ENCODE measurements at regions not wholly inside any gene's neighbourhood (a gene's known extent, or its start where the extent isn't known, plus 50 kb on each side); places are given as distances from the start of the nearest gene placed in this dataset.

DNA sequence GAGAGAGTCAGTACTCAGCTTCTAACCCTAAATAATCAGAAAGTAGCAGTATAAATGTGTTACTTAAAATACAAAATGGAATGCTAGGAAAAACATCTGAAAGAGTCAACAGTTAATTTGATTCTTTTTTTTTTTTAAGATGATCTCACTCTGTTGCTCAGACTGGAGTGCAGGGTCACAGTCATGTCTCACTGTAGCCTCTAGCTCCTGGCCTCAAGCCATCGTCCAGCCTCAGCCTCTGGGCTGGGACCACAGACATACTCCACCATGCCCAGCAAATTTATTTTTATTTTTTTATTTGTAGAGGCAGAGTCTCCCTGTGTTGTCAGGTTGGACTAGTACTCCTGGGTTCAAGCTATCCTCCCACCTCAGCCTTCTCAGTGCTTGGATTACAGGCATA lies 424.9 kb downstream of the IRX2 start:
- DNase-seq = no peak

DNA sequence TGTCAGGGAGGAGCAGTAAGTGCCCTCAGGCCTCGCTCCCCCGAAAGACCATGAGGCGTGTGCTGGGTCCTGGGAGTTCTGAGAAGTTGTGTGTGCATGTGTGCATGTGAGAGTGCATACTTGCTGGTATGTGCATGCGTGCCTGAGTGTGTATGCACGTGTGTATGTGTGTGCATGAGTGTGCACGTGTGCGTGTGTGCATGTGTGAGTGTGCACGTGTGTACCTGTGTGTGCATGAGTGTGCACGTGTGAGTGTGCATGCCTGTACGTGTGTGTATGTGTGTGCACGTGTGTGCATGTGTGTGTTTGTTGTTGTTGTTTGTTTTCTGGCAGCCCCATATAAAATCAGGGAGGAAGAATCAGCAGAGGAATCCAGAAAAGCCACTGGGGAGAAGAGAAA lies 426.7 kb downstream of the IRX2 start:
- no peak for DNase-seq

DNA sequence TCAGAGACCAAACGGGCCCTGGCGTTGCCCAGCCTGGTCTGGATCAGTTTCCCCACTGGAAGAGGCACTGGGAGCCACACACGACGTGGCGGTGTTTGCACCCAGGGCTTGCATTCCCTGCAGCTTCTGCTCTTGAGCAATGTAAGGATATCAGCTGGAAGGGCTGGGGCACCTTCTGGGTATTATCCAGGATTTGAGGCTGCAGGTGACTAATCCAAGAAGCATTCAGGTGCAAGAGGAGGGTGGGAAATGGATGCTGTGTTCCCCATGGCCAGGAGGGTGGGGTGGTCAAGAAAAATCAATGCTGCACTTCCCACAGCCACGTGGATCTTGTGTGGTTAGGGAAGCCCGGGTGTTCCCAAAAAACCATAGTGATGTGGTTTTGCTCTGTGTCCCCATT lies 430.9 kb downstream of the IRX2 start:
- DNase-seq = no peak

GRCh38 chr5:2317540-2317939 lies 433.9 kb downstream of the IRX2 start:
- no peak for DNase-seq

GRCh38 chr5:2311851-2312250 lies 429.1 kb upstream of the IRX4 start:
- peak; percentile 12 for DNase-seq

DNA sequence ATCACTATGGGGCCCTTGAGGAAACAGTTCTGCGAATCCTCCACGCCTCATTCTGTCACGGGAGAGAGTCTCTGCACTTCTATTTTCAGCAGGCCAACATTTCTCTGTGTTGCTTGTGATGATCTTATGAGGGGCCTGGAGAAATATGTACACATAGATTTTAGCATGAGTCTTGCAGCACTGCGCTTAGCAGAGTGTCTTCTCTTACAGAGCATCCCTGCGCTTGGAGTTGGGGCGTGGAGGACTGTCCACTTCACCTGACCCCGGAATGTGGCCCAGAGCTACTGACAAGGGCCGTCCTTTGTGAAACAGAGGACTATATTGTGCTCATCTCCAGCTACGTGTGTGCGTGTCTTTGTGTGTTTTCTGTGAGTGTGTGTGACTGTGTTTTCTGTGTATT lies 428.2 kb upstream of the IRX4 start:
- peak; percentile 25 for DNase-seq

- peak; percentile 33 for DNase-seq
Observed at GRCh38 chr5:2307631-2308030, 424.9 kb upstream of the IRX4 start.

DNA sequence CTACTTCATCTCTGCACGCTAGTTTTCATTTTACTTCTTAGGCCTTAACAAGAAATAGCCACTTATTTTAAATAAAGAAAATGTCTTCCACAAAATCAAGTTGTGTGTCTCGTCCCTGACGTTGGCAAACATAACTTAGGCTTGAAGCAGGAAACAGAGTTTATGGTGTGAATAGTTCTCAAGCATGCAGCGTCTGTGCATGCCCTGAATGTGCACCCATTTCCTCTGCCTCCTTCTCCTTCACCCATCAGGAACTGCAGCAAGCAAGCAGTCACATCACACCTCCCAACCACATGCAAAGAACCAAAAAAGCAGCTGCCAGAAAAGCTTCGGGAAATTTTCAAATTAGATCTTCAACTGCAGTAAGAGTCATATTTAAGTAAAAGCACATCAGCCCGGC lies 424.0 kb upstream of the IRX4 start:
- DNase-seq = peak; percentile 12

- DNase-seq = peak; percentile 30
Observed at GRCh38 chr5:2303431-2304100, 420.8 kb upstream of the IRX4 start.

- DNase-seq = no peak
Observed at GRCh38 chr5:2302169-2302568, 419.4 kb upstream of the IRX4 start.

DNA sequence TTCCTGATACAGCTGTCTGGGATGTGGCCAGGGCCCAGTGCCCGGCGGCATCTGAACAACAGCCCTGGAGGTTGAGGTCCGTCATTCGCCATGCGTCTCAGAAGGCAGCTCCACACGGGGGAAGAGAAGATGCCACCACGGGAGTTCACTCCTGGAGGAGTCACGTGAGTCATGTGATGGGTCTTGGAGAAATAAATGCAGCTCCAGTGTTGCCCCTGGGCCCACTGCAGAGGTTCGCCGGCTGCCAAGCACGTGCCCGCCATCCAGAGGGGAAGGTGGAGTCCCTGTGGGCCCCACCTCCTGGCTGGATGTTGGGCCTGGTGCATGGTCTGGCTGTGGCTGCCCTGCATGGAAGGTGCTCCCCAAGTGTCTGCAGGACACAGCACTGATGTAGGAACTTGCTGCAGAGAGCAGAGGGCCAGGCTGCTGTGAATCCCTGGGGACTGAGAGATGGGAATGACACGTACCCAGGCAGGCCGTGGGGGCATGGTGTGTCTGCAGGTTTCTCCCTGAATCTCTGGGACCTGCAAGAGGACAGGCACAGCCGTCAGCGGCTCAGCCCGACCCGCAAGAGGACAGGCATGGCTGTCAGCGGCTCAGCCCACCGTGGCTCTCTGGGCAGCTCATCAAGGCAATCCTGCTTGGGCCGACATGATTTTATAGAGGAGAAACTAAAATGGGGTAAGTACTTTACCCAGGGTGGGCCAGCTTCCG lies 418.3 kb upstream of the IRX4 start:
- no peak for DNase-seq

- DNase-seq = no peak
Observed at GRCh38 chr5:2300421-2300820, 417.7 kb upstream of the IRX4 start.

- DNase-seq = no peak
Observed at GRCh38 chr5:2299388-2300220, 416.9 kb upstream of the IRX4 start.

DNA sequence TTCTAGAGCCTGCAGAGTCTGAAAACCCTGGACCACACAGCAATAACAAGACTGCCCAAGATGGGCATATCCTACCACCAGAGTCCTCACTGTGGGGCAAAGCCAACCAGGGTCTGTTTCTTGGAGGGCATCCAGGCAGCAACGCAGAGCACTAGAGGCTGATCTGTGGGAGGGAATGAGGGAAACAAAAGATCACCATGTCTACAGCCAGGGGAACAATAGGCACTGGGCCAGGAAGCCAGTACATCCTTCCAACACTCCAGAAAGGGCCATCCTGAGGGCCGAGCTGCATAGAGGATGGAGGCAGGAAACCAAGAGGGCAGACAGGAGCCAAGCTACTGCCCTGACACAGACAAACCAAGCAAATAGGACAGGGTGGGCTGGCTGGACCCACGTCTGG lies 416.1 kb upstream of the IRX4 start:
- DNase-seq = no peak

DNA sequence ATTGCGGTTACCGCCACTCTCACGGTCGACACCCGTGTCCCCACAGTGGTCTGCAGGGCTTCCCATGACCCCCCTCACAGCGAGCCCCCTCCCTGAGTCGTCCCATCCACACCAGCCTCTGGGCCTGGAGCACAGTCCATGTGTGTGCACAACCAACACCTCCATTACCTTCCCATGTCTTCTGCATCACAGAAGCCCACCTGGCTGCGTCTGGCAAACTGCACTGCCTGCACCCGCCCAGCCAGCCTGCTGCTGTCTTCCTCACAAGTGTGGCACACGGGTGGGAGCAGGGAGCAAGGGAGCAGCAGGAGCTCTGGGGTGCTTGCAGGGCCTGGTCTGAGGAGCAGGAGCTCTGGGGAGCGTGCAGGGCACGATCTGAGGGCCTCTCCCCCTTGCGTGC lies 415.3 kb upstream of the IRX4 start:
- no peak for DNase-seq

DNA sequence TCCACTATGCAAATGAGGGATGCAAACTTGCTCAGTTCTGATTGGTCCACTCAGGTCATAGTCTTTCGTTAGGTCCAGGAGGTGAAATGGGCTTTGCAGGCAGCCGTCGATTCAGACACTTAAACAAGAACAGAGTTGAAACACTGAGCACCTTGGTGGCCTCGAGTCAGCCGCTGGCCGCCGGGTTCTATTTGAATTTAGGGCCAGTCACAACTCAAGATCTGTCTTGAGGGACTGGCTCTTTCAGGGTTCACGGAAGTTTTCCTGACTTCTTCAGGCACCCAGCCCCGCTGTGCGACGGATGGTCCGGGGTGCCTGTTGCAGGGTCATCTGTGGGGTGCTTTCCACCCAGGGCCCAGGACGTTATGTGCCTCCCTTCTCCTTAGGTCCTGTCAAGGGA lies 412.8 kb upstream of the IRX4 start:
- DNase-seq = no peak

GRCh38 chr5:2293906-2294305 lies 411.2 kb upstream of the IRX4 start:
- no peak for DNase-seq

GRCh38 chr5:2291146-2291840 lies 408.6 kb upstream of the IRX4 start:
- no peak for DNase-seq

DNA sequence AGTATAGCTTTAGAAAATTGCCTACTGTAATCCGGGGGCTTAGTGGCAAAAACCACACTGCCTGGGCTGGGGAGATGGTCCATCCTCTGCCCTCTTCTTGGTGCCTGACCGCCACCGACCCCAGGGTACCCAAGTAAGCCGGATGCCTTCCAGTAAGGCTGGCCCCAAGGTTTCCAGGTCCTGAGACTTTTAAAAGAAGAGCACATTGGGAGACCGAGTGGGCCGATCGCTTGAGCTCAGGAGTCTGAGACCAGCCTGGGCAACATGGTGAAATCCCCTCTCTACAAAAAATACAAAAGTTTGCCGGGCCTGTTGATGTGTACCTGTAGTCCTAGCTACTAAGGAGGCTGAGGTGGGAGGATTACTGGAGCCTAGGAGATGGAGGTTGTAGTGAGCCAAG lies 406.7 kb upstream of the IRX4 start:
- DNase-seq = no peak

GRCh38 chr5:2288968-2289367 lies 406.2 kb upstream of the IRX4 start:
- DNase-seq = no peak

DNA sequence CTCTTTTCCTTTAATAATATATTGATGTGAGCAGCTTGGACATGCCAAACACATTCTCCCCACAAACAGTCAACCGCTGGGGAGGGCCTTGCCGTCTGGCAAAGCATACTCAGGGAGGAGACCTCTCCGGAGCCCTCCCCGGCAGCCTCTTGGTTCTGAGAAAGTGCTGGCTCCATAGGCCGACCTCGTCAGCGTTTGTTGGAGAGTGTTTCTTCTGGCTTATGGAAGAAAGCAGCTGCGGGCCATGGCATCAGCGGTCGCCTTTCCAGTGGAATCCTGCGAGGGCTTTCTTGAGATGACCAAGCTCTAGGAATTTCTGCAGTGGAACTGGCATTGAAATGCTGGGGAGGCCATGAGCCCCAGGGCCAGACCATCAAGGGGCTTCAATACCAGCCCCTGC lies 405.7 kb upstream of the IRX4 start:
- DNase-seq = no peak

GRCh38 chr5:2286250-2286649 lies 403.5 kb upstream of the IRX4 start:
- no peak for DNase-seq

- no peak for DNase-seq
Observed at GRCh38 chr5:2284678-2285077, 402.0 kb upstream of the IRX4 start.
